Fibroblast of lung (primary cell): ENCODE measurements at regions not wholly inside any gene's neighbourhood (a gene's known extent, or its start where the extent isn't known, plus 50 kb on each side); places are given as distances from the start of the nearest gene placed in this dataset.

Source experiments
- DNase-seq, 2 donors: peaks; one replicate each; pipeline versions ENCODE4 v3.0.0 to v3.0.0-alpha.2; 2010; ENCODE audit warnings: low read depth in 2 of 2
- H2AFZ ChIP-seq: 2 replicates; pipeline ENCODE4 v1.5.1; 2012; ENCODE audit warnings: low read length, control low read depth, inconsistent platforms
- H3K27ac ChIP-seq: 2 replicates; pipeline ENCODE4 v1.5.1; 2011; ENCODE audit warnings: low read length, control low read depth; ENCODE audit not compliant: insufficient read depth
- H3K27me3 ChIP-seq: 2 replicates; pipeline ENCODE4 v1.5.1; 2011; ENCODE audit warnings: mild to moderate bottlenecking, low read length; ENCODE audit not compliant: control insufficient read depth, insufficient read depth
- H3K36me3 ChIP-seq: 2 replicates; pipeline ENCODE4 v1.5.1; 2011; ENCODE audit warnings: low read length; ENCODE audit not compliant: control insufficient read depth, insufficient read depth
- H3K4me1 ChIP-seq: 2 replicates; pipeline ENCODE4 v1.5.1; 2011; ENCODE audit warnings: low read length; ENCODE audit not compliant: control insufficient read depth, insufficient read depth; ENCODE audit errors: extremely low read depth
- H3K4me2 ChIP-seq: 2 replicates; pipeline ENCODE4 v1.5.1; 2011; ENCODE audit warnings: low read length, control low read depth; ENCODE audit not compliant: insufficient read depth; ENCODE audit errors: extremely low read depth
- H3K4me3 ChIP-seq, 4 experiments: fragments of 200-600 bp in 1 of 4; sonication (generic) in 1 of 4; replicated peaks in 1 of 4; 2 replicates each; pipeline ENCODE4 v1.5.1; 2011 to 2016; ENCODE audit warnings: low read length in 4 of 4, low read depth in 3 of 4, mild to moderate bottlenecking in 3 of 4, control low read depth in 2 of 4, inconsistent platforms in 1 of 4, mixed read lengths in 1 of 4; ENCODE audit not compliant: insufficient read depth in 1 of 4; ENCODE audit errors: control extremely low read depth in 1 of 4
- H3K79me2 ChIP-seq: 2 replicates; pipeline ENCODE4 v1.5.1; 2012; ENCODE audit warnings: mild to moderate bottlenecking, low read length, inconsistent platforms; ENCODE audit not compliant: control insufficient read depth, insufficient read depth
- H3K9ac ChIP-seq: 2 replicates; pipeline ENCODE4 v1.5.1; 2011; ENCODE audit warnings: mild to moderate bottlenecking, low read length, control low read depth; ENCODE audit not compliant: insufficient read depth
- H3K9me3 ChIP-seq: 2 replicates; pipeline ENCODE4 v1.5.1; 2012; ENCODE audit warnings: low read depth, low read length; ENCODE audit not compliant: control insufficient read depth, insufficient read depth
- H4K20me1 ChIP-seq: 2 replicates; pipeline ENCODE4 v1.5.1; 2011; ENCODE audit warnings: low read length; ENCODE audit not compliant: control insufficient read depth, insufficient read depth; ENCODE audit errors: extremely low read depth
- CTCF ChIP-seq, 2 donors: IDR thresholded peaks in 1 of 2; conservative IDR thresholded peaks in 1 of 2; 1 replicate in 1 of 2; 2 replicates in 1 of 2; pipeline ENCODE4 v1.5.1; 2011 to 2012; ENCODE audit warnings: low read length in 2 of 2, control low read depth in 1 of 2, inconsistent platforms in 1 of 2, low read depth in 1 of 2, mild to moderate bottlenecking in 1 of 2
- EZH2 ChIP-seq: IDR thresholded peaks from 2 replicates; pipeline ENCODE4 v1.5.1; 2012; ENCODE audit warnings: low read length, control low read depth, mild to moderate bottlenecking; ENCODE audit errors: missing control alignments

GRCh38 chr2:220550995-220551700, 923.7 kb downstream of the SLC4A3 start:
- Histone ChIP-seq H3K4me2 (no peak overlapping the region), H3K36me3 (no peaks in the 10 kb centered on the region), H2AFZ (no peak overlapping the region), H3K4me3 (no peak overlapping the region), H3K9me3 (no peaks in the 10 kb centered on the region), H4K20me1 (no peaks in the 10 kb centered on the region), H3K9ac (no peak overlapping the region), H3K4me1 (no peaks in the 10 kb centered on the region), H3K27ac (no peak overlapping the region), H3K27me3 (no peaks in the 10 kb centered on the region), H3K79me2 (no peaks in the 10 kb centered on the region)
- no peak for DNase-seq
- TF ChIP-seq EZH2 (no peak), CTCF (conservative IDR thresholded peaks at IDR 0.05 in 1 of 2, IDR thresholded peaks at IDR 0.05 in 1 of 2; ENCODE audit: low read depth in 1 of 2, low read length in 2 of 2) (no peak)

- Histone ChIP-seq H3K4me1 (no peaks in the 10 kb centered on the region), H3K9me3 (no peaks in the 10 kb centered on the region), H4K20me1 (no peaks in the 10 kb centered on the region), H2AFZ (no peak overlapping the region), H3K4me3 (no peak overlapping the region), H3K4me2 (no peak overlapping the region), H3K9ac (no peak overlapping the region), H3K27ac (no peak overlapping the region), H3K27me3 (no peaks in the 10 kb centered on the region), H3K79me2 (no peaks in the 10 kb centered on the region), H3K36me3 (no peaks in the 10 kb centered on the region)
- TF ChIP-seq CTCF (conservative IDR thresholded peaks at IDR 0.05 in 1 of 2, IDR thresholded peaks at IDR 0.05 in 1 of 2; ENCODE audit: low read depth in 1 of 2, low read length in 2 of 2): no peak
- TF ChIP-seq EZH2: no peak
- peak in 1 of 2 donors; percentile 70 for DNase-seq
Observed at GRCh38 chr2:220552790-220553535, 925.5 kb downstream of the SLC4A3 start.

GRCh38 chr2:220555961-220556630, 928.7 kb downstream of the SLC4A3 start:
- no peak overlapping the region for H3K9ac ChIP-seq
- H3K4me3 ChIP-seq: no peak overlapping the region
- no peak overlapping the region for H3K27ac ChIP-seq
- H3K36me3 ChIP-seq: no peaks in the 10 kb centered on the region
- no peak for TF ChIP-seq EZH2
- TF ChIP-seq CTCF (conservative IDR thresholded peaks at IDR 0.05 in 1 of 2, IDR thresholded peaks at IDR 0.05 in 1 of 2; ENCODE audit: low read depth in 1 of 2, low read length in 2 of 2): no peak
- no peaks in the 10 kb centered on the region for H3K27me3 ChIP-seq
- no peak overlapping the region for H2AFZ ChIP-seq
- no peak overlapping the region for H3K4me2 ChIP-seq
- H3K4me1 ChIP-seq: no peaks in the 10 kb centered on the region
- no peaks in the 10 kb centered on the region for H3K9me3 ChIP-seq
- peak in 1 of 2 donors; percentile 53 for DNase-seq
- no peaks in the 10 kb centered on the region for H3K79me2 ChIP-seq
- H4K20me1 ChIP-seq: no peaks in the 10 kb centered on the region
